C4-2B (cell line): ENCODE measurements at regions not wholly inside any gene's neighbourhood (a gene's known extent, or its start where the extent isn't known, plus 50 kb on each side); places are given as distances from the start of the nearest gene placed in this dataset.
"Not testable (repeated sequence)": the region's sequence is repeated elsewhere in the genome, so short reads cannot be mapped to it uniquely, and the experiment has no call there.

Experiments used
- H3K27ac ChIP-seq: fragments of 450-650 bp; 2 replicates; pipeline ENCODE4 v1.5.1; 2017
- CTCF ChIP-seq: fragments of 450-650 bp; conservative IDR thresholded peaks from 2 replicates; pipeline ENCODE4 v1.5.1; 2017; ENCODE audit warnings: mild to moderate bottlenecking
- ZFX ChIP-seq: fragments of 450-650 bp; IDR thresholded peaks from 2 replicates; pipeline ENCODE4 v1.6.1; 2017

- H3K27ac ChIP-seq: not testable (repeated sequence)
These were observed 73.8 kb upstream of the FANCC start for GRCh38 chr9:95391271-95391670.

GRCh38 chr9:95389373-95389772 lies 71.9 kb upstream of the FANCC start:
- TF ChIP-seq ZFX: no peak
- no peak for TF ChIP-seq CTCF
- H3K27ac ChIP-seq: no peak overlapping the region

GRCh38 chr9:95386843-95387242 lies 69.3 kb upstream of the FANCC start:
- no peak overlapping the region for H3K27ac ChIP-seq
- TF ChIP-seq CTCF (no peak), ZFX (no peak)

- TF ChIP-seq ZFX: no peak
- TF ChIP-seq CTCF: no peak
- H3K27ac ChIP-seq: no peak overlapping the region
These were observed 68.0 kb upstream of the FANCC start for GRCh38 chr9:95385521-95385920.

GRCh38 chr9:95383845-95384244 lies 66.3 kb upstream of the FANCC start:
- TF ChIP-seq CTCF: no peak
- TF ChIP-seq ZFX: no peak
- H3K27ac ChIP-seq: no peak overlapping the region

- 0 out of 2 replicates have a peak overlapping the region, but pooled peaks have one; percentile 5 for H3K27ac ChIP-seq
- TF ChIP-seq ZFX: no peak
- no peak for TF ChIP-seq CTCF
These were observed 65.7 kb upstream of the FANCC start for GRCh38 chr9:95383185-95383676.

GRCh38 chr9:95382433-95382832 lies 64.9 kb upstream of the FANCC start:
- TF ChIP-seq ZFX: no peak
- TF ChIP-seq CTCF: no peak
- H3K27ac ChIP-seq: no peak overlapping the region

- TF ChIP-seq CTCF: no peak
- no peak for TF ChIP-seq ZFX
- no peak overlapping the region for H3K27ac ChIP-seq
These were observed 63.7 kb upstream of the FANCC start for GRCh38 chr9:95381221-95381620.
